ENCODE measurements at regions not wholly inside any gene's neighbourhood (a gene's known extent, or its start where the extent isn't known, plus 50 kb on each side); places are given as distances from the start of the nearest gene placed in this dataset.

DNA sequence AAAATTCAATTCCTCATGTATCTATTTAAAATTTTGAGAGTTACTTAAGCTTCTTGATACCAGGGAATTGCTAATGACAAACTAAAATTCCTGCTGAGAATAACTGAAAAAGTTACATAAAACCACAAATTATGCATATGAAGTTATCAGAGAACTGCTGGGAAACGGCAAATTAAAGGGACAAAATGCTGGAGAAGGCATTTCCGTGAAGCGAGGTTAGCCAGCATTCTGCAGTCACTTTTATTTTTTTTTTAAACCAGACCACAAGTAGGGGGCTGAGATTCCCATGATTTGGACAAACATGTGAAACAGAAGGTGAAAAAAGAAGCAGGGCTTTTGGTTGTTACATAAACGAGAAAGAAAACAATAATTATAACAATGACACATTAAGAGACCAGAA lies 737.6 kb upstream of the CHRM3 start:
- no peak overlapping the region for H3K4me3 ChIP-seq (ENCODE audit: low read depth, low read length)
- TF ChIP-seq, protein P1, sequence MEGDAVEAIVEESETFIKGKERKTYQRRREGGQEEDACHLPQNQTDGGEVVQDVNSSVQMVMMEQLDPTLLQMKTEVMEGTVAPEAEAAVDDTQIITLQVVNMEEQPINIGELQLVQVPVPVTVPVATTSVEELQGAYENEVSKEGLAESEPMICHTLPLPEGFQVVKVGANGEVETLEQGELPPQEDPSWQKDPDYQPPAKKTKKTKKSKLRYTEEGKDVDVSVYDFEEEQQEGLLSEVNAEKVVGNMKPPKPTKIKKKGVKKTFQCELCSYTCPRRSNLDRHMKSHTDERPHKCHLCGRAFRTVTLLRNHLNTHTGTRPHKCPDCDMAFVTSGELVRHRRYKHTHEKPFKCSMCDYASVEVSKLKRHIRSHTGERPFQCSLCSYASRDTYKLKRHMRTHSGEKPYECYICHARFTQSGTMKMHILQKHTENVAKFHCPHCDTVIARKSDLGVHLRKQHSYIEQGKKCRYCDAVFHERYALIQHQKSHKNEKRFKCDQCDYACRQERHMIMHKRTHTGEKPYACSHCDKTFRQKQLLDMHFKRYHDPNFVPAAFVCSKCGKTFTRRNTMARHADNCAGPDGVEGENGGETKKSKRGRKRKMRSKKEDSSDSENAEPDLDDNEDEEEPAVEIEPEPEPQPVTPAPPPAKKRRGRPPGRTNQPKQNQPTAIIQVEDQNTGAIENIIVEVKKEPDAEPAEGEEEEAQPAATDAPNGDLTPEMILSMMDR (IDR thresholded peaks at IDR 0.05; ENCODE audit: borderline replicate concordance, insufficient read depth, low read depth, low read length): no peak

DNA sequence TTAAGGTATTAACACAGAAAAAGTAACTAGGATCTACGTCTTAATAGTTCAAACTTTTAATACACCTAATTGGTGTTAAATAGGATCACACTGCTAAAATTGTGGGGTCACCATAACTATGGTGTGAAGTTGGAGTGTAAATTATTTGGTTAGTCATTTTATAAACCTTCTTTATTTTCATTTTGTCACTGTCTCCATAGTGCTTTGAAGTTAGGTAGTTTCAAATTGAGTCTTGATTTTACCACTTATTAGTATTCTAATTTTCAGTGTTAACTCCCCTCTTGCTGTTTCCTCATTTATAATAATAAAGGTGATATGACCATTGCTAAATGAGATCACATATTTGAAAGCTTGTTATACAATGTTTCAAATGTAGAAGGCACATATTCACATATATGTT lies 738.1 kb upstream of the CHRM3 start:
- no peak overlapping the region for H3K4me3 ChIP-seq (ENCODE audit: low read depth, low read length)

DNA sequence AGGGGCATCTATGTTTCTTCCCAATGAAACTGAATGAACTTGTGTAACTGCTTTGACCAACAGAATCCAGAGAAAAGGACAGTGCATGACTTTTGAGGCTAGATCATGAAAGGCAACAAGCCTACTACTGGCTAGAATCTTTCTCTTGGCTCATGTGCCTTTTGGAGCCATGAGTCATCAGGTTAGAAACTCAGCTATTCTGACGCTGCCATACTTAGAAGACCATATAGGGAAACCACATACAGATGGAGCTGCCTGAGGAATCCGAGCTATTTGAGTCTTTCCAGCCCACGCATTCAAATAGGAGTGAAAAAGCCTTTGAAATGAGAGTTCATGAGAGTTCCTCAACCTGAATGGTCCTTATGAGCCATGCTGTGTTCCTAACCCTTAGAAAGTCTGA lies 738.5 kb upstream of the CHRM3 start:
- H3K4me3 ChIP-seq (ENCODE audit: low read depth, low read length): no peak overlapping the region
- TF ChIP-seq, protein P1 (IDR thresholded peaks at IDR 0.05; ENCODE audit: borderline replicate concordance, insufficient read depth, low read depth, low read length): no peak

More for the DNA sequence above, 738.1 kb upstream of the CHRM3 start:
- TF ChIP-seq, protein P1 (IDR thresholded peaks at IDR 0.05; ENCODE audit: borderline replicate concordance, insufficient read depth, low read depth, low read length): no peak

DNA sequence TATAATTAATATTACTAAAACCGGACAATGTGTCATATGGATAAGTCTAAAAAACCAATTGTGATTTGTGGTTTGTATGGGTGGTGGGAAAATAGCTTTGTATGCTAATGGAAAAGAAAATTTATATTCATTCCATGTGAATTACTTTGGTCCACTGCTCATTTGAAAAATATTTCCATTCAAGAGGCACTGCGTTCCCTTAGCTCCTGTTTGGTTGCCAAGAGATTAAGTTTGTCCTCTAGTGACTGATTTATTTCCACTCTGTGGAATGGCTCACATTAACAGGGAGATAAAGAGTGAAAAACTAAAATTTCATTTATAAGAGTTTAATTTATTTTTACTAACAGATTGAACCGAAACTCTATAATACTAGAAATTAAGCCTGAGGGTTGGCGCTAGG lies 744.1 kb upstream of the CHRM3 start:
- H3K4me3 ChIP-seq (ENCODE audit: low read depth, low read length): no peak overlapping the region
- TF ChIP-seq, protein P1 (IDR thresholded peaks at IDR 0.05; ENCODE audit: borderline replicate concordance, insufficient read depth, low read depth, low read length): no peak

DNA sequence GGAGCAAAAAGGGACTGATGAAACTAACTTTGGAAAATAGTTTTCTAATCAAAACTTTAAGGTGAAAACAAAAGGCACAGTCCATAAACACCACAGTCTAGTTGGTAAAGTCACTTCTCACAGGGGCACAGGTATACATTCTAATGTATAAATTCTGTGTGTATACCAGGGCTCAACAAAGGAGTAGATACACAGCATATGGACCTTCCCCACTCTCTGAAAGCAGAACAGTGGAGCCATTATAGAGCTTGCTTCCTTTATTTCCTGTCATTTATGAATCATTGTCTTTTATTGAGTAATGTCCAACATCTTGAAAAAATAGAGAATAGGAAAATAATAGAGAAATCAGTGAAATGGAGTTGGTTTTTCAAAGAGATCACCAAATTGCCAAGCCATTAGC lies 746.5 kb upstream of the CHRM3 start:
- no peak overlapping the region for H3K4me3 ChIP-seq (ENCODE audit: low read depth, low read length)
- TF ChIP-seq, protein P1 (IDR thresholded peaks at IDR 0.05; ENCODE audit: borderline replicate concordance, insufficient read depth, low read depth, low read length): no peak

DNA sequence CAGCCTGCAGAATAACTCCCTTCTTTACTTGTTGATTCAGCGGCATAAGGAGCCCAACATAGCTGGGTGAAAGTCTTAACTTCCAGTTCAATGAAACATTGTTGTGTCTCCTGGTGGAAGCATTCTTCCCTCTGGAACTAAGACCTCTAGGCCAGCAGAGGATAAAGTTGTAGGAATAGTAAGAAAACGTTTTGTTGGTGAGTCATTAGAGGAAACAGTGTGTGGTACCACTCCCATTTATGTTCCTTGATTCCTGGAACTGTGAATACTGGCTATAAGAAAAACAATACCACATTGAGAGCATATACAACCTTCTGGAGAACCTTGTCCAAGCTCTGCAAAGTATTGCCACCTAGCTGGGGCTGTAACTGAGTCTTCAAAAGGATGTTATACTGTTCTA lies 737.4 kb upstream of the ZP4 start:
- no peak overlapping the region for H3K4me3 ChIP-seq (ENCODE audit: low read depth, low read length)
- TF ChIP-seq, protein P1 (IDR thresholded peaks at IDR 0.05; ENCODE audit: borderline replicate concordance, insufficient read depth, low read depth, low read length): no peak

DNA sequence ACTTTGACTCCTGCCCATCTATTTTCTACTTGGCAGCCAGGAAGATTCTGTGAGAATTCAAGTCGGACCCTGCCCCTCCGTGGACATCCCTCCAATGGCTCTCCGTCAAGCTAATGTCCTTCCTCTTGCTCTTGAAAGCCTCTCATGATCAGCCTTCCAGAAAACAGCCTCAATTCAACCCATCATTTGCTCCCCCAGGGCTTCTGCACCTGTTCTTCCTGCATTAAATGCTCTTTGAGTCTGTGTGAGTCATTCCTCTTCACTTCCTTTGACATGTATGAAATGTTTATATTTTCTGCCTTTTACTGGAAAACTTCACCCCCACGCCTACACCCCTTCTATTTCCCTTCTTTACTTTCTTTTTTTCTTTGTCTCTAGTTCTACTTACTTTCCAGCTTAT lies 734.1 kb upstream of the ZP4 start:
- TF ChIP-seq, protein P1 (IDR thresholded peaks at IDR 0.05; ENCODE audit: borderline replicate concordance, insufficient read depth, low read depth, low read length): no peak
- H3K4me3 ChIP-seq (ENCODE audit: low read depth, low read length): no peak overlapping the region

Data from GM12875 (cell line).